ENCODE measurements at regions not wholly inside any gene's neighbourhood (a gene's known extent, or its start where the extent isn't known, plus 50 kb on each side); places are given as distances from the start of the nearest gene placed in this dataset.

DNA sequence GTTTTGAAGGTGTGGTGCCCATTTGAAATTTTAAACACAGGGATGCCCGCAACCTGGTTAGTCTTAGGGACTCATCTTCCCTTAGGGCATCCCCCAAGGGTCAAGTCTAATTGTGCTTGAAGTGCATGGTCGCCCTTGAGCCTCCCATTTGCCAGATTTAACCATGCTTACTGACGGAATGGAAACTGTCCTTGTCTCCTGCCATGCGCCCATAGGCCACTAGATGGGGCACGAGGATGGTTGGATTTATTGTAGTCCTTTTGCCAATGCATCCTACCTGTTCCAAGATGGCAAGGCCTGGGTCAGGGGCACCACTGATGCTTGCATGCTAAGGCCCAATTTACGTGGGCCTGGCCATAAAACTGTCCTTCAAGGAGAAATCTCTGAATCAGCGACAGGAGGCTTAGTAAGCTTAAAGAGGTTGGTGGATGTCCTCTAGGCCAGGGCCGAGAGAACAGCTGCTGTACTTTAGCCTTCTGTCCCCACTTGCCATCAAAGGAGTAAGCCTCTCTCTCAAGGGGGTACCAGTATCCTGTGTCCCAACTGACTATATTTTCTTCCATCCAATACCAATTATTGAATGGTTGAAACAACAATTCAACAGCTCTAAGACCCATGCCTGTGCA is 355.4 kb downstream of the OTOL1 start:
- Histone ChIP-seq H3K9ac (ENCODE audit: low read length) (no peak overlapping the region), H4K20me1 (ENCODE audit: insufficient read depth) (no peaks in the 10 kb centered on the region)
- POLR2A ChIA-PET, result no interaction called here

More for the DNA sequence above, 355.4 kb downstream of the OTOL1 start:
- BruUV-seq (replicated peaks), result no TSS peak
- DNase-seq (ENCODE audit: low read depth, low spot score), result peak; percentile 46
- H3K4me3 ChIP-seq (replicated peaks in 1 of 2; ENCODE audit: low read depth in 1 of 2, low read length in 2 of 2), result no peak overlapping the region
- ATAC-seq, result peak; percentile 81
- TF ChIP-seq ZBTB33 (IDR thresholded peaks at IDR 0.05; ENCODE audit: extremely low read depth, insufficient replicate concordance, low read length) (no peak), SIN3A (IDR thresholded peaks at IDR 0.05; ENCODE audit: low read depth) (no peak), CTCF (IDR thresholded peaks at IDR 0.05 in 2 of 3, conservative IDR thresholded peaks at IDR 0.05 in 1 of 3; ENCODE audit: borderline replicate concordance in 1 of 3, insufficient read depth in 1 of 3, low read depth in 2 of 3, low read length in 2 of 3) (peak; percentile 48 to 84 (median 81); a peak in 5 of 6 replicates), CEBPB (IDR thresholded peaks at IDR 0.05; ENCODE audit: low read depth) (no peak), CBX3 (IDR thresholded peaks at IDR 0.05; ENCODE audit: low read depth) (0 out of 2 replicates have a peak, but pooled peaks have one; percentile 30), EZH2phosphoT487 (IDR thresholded peaks at IDR 0.05; ENCODE audit: borderline replicate concordance) (no peak), MAX (IDR thresholded peaks at IDR 0.05) (no peak), RAD21 (IDR thresholded peaks at IDR 0.05; ENCODE audit: low read depth) (peak; percentile 80)
- intact Hi-C loops (cut with micrococcal nuclease), result loop anchor here (1.0 to 5.0 kb wide), 3 partner anchors 290 to 1639 kb away; no protein-coding TSS in a partner anchor
- 0 out of 4 replicates have a peak, but pooled peaks cover 0 to 6% of the 10 kb centered on the region in 2 experiments for H3K4me1 ChIP-seq (ENCODE audit: control insufficient read depth in 1 of 2, insufficient read depth in 2 of 2, low read length in 2 of 2)
- no peaks in the 10 kb centered on the region for H3K9me2 ChIP-seq (ENCODE audit: insufficient read depth)
- ChIA-PET CTCF (no interaction called here), RAD21 (ENCODE audit: low non-redundant PET in 1 of 2, low total read pairs in 2 of 2, uncharacterized antibody in 2 of 2, unreplicated experiment in 2 of 2) (no interaction called here)
- H3K36me3 ChIP-seq (ENCODE audit: control insufficient read depth in 1 of 2, insufficient read depth in 2 of 2, low read length in 2 of 2), result no peaks in the 10 kb centered on the region
- H3K4me2 ChIP-seq (ENCODE audit: low read length), result no peak overlapping the region
- no peaks in the 10 kb centered on the region for H3K79me2 ChIP-seq (ENCODE audit: insufficient read depth, low read length)
- no peak overlapping the region for H3K27ac ChIP-seq (ENCODE audit: low read depth, low read length)
- peak overlapping the region; percentile 75 for H2AFZ ChIP-seq (ENCODE audit: low read depth, low read length, poor library complexity, severe bottlenecking)
- no peaks in the 10 kb centered on the region for H3K27me3 ChIP-seq (ENCODE audit: insufficient read depth, low read length)
- H3K9me3 ChIP-seq (ENCODE audit: control insufficient read depth in 1 of 2, insufficient read depth in 1 of 2, low read depth in 1 of 2, low read length in 2 of 2), result no peaks in the 10 kb centered on the region

Data from HCT116 (cell line).